ENCODE measurements at regions not wholly inside any gene's neighbourhood (a gene's known extent, or its start where the extent isn't known, plus 50 kb on each side); places are given as distances from the start of the nearest gene placed in this dataset.

DNA sequence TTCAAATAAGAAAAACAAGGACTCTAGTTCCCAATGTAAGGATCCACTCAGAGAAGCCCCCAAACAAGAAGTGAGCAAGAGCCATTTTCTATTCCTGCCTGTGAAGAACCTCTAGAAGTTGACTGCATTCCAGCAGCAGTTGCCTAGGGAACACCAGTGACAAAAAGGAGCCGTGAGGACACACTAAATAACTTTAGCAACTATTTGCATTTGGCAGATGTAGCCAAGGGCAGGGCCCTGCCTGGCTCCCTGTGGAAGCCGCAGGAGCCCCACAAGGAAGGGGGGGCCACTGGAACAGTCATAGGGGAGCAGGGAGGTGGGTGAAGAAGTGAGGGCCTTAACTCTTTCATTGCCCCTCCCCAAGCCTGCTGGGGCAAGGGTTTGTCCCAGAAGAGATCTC lies 470.2 kb upstream of the PROK2 start:
- TF ChIP-seq SIX5 (IDR thresholded peaks at IDR 0.05; ENCODE audit: low read depth, low read length), result no peak
- no peak for TF ChIP-seq CBX5 (IDR thresholded peaks at IDR 0.05; ENCODE audit: low read depth, low read length)
- no peak for TF ChIP-seq POLR2A (IDR thresholded peaks at IDR 0.05; ENCODE audit: control extremely low read depth in 1 of 2, low read depth in 2 of 2, low read length in 2 of 2)
- TF ChIP-seq, protein P1, sequence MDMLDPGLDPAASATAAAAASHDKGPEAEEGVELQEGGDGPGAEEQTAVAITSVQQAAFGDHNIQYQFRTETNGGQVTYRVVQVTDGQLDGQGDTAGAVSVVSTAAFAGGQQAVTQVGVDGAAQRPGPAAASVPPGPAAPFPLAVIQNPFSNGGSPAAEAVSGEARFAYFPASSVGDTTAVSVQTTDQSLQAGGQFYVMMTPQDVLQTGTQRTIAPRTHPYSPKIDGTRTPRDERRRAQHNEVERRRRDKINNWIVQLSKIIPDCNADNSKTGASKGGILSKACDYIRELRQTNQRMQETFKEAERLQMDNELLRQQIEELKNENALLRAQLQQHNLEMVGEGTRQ (IDR thresholded peaks at IDR 0.05; ENCODE audit: low read length), result no peak

Data from H1 (cell line).